Panc1 (cell line): ENCODE measurements at regions not wholly inside any gene's neighbourhood (a gene's known extent, or its start where the extent isn't known, plus 50 kb on each side); places are given as distances from the start of the nearest gene placed in this dataset.

Source experiments
- ATAC-seq: fragments of 200-7000 bp; cut with Tn5 transposase; 2 replicates; pipeline ENCODE4 v1.9.1; 2020; ENCODE audit warnings: mild to moderate bottlenecking, moderate library complexity
- BruUV-seq: library from RNA; stranded (reverse); fragments of 400-500 nt; replicated peaks from 2 replicates; lab custom pipeline; 2021; lab: Mats Ljungman, UMichigan
- CTCF ChIA-PET: fragments of 300-600 bp; sonication (Branson Sonifier 250); formaldehyde crosslinking; loops from one replicate; lab custom pipeline; 2022; ENCODE audit warnings: antibody characterized with exemption; lab: Charles Lee
- POLR2A ChIA-PET: fragments of 300-600 bp; sonication (Branson Sonifier 250); formaldehyde crosslinking; loops from one replicate; lab custom pipeline; 2022; ENCODE audit warnings: antibody characterized with exemption; lab: Charles Lee
- DNase-seq: peaks from one replicate; pipeline ENCODE4 v3.0.0-alpha.2; 2010; ENCODE audit warnings: low read depth, low spot score
- H3K27ac ChIP-seq: 2 replicates; pipeline ENCODE4 v1.5.1; 2011; ENCODE audit warnings: mild to moderate bottlenecking, low read length, inconsistent platforms
- H3K27me3 ChIP-seq: fragments of 200-500 bp; sonication (Bioruptor generic); 2 replicates; pipeline ENCODE4 v1.6.0; 2014; ENCODE audit warnings: low read length, inconsistent platforms; ENCODE audit not compliant: control insufficient read depth, insufficient read depth
- H3K36me3 ChIP-seq: fragments of 200-500 bp; sonication (Bioruptor generic); 2 replicates; pipeline ENCODE4 v1.5.1; 2014; ENCODE audit warnings: inconsistent platforms, mild to moderate bottlenecking, low read length, moderate library complexity; ENCODE audit not compliant: control insufficient read depth, insufficient read depth
- H3K4me1 ChIP-seq: 2 replicates; pipeline ENCODE4 v1.5.1; 2011; ENCODE audit warnings: inconsistent platforms, mild to moderate bottlenecking, low read length, moderate library complexity; ENCODE audit not compliant: control insufficient read depth, insufficient read depth
- H3K4me3 ChIP-seq, 2 experiments: 2 replicates each; pipeline ENCODE4 v1.5.1; 2011 to 2012; ENCODE audit warnings: low read depth in 2 of 2, low read length in 2 of 2, mild to moderate bottlenecking in 2 of 2, inconsistent platforms in 1 of 2, moderate library complexity in 1 of 2
- H3K9me3 ChIP-seq: fragments of 200-500 bp; sonication (Bioruptor generic); 2 replicates; pipeline ENCODE4 v1.5.1; 2014; ENCODE audit warnings: low read depth, mild to moderate bottlenecking, inconsistent platforms, low read length, moderate library complexity; ENCODE audit not compliant: control insufficient read depth, insufficient read depth
- CTCF ChIP-seq: fragments of 450-650 bp; IDR thresholded peaks from 2 replicates; pipeline ENCODE4 v1.5.1; 2017; ENCODE audit warnings: mild to moderate bottlenecking
- POLR2AphosphoS5 ChIP-seq: IDR thresholded peaks from 2 replicates; pipeline ENCODE4 v1.6.1; 2012; ENCODE audit warnings: mild to moderate bottlenecking, low read depth, low read length, moderate library complexity
- SIN3A ChIP-seq: IDR thresholded peaks from 2 replicates; pipeline ENCODE4 v1.6.1; 2012; ENCODE audit warnings: low read depth, mild to moderate bottlenecking, low read length, moderate library complexity, borderline replicate concordance; ENCODE audit not compliant: insufficient read depth
- TCF7L2 ChIP-seq: IDR thresholded peaks from 2 replicates; pipeline ENCODE4 v1.6.1; 2011; ENCODE audit warnings: mild to moderate bottlenecking, low read depth, low read length, inconsistent platforms
- in situ Hi-C: cut with HindIII; loops from 2 replicates; pipeline ENCODE4 v1.10.0; 2016; ENCODE audit warnings: low sequenced_read_pairs, low pct_unique_long_range_greater_than_20kb
- intact Hi-C: fragments of 100-400 bp; cut with micrococcal nuclease; formaldehyde crosslinking; loops from one replicate; pipeline ENCODE4 v1.10.0; 2022; ENCODE audit not compliant: unreplicated experiment
- TF ChIP-seq, protein P1 (sequence below), 2 experiments: IDR thresholded peaks; 2 replicates each; pipeline ENCODE4 v1.6.1; 2011 to 2012; ENCODE audit warnings: low read depth in 2 of 2, control low read depth in 1 of 2, low read length in 1 of 2, mild to moderate bottlenecking in 1 of 2, moderate library complexity in 1 of 2; ENCODE audit not compliant: insufficient read depth in 1 of 2

DNA sequence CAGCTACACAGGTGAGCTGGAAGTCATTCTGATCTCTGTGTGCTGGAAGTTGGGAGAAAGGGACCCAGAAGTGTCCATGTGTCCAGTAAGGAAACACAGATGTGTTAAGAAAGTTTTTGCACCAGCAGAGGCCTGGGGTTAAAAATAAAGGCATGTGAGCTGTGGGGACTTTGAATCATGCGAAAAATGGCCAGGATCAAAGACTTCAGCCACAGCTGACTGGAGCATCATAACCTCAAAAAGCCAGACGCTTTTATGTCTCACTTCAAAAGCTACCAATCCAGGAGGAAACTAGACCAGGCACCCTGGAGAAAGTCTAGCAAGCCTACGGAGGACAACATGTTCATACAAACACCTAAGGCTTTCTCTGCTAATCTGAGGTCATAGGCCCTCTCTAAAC lies 503.6 kb upstream of the REG3G start:
- TF ChIP-seq, protein P1, sequence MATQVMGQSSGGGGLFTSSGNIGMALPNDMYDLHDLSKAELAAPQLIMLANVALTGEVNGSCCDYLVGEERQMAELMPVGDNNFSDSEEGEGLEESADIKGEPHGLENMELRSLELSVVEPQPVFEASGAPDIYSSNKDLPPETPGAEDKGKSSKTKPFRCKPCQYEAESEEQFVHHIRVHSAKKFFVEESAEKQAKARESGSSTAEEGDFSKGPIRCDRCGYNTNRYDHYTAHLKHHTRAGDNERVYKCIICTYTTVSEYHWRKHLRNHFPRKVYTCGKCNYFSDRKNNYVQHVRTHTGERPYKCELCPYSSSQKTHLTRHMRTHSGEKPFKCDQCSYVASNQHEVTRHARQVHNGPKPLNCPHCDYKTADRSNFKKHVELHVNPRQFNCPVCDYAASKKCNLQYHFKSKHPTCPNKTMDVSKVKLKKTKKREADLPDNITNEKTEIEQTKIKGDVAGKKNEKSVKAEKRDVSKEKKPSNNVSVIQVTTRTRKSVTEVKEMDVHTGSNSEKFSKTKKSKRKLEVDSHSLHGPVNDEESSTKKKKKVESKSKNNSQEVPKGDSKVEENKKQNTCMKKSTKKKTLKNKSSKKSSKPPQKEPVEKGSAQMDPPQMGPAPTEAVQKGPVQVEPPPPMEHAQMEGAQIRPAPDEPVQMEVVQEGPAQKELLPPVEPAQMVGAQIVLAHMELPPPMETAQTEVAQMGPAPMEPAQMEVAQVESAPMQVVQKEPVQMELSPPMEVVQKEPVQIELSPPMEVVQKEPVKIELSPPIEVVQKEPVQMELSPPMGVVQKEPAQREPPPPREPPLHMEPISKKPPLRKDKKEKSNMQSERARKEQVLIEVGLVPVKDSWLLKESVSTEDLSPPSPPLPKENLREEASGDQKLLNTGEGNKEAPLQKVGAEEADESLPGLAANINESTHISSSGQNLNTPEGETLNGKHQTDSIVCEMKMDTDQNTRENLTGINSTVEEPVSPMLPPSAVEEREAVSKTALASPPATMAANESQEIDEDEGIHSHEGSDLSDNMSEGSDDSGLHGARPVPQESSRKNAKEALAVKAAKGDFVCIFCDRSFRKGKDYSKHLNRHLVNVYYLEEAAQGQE (IDR thresholded peaks at IDR 0.05; ENCODE audit: insufficient read depth in 1 of 2, low read depth in 2 of 2, low read length in 1 of 2), result no peak
- TF ChIP-seq SIN3A (no peak), TCF7L2 (no peak), POLR2AphosphoS5 (no peak), CTCF (no peak)
- DNase-seq (no peak), ATAC-seq (no peak)
- Histone ChIP-seq H3K27me3 (no peaks in the 10 kb centered on the region), H3K4me1 (no peaks in the 10 kb centered on the region), H3K27ac (no peak overlapping the region), H3K36me3 (no peaks in the 10 kb centered on the region), H3K9me3 (no peaks in the 10 kb centered on the region), H3K4me3 (no peak overlapping the region)
- POLR2A ChIA-PET, result no interaction called here
- CTCF ChIA-PET, result no interaction called here
- intact Hi-C loops (no loop called here), in situ Hi-C loops (no loop called here)
- BruUV-seq, result no TSS peak

DNA sequence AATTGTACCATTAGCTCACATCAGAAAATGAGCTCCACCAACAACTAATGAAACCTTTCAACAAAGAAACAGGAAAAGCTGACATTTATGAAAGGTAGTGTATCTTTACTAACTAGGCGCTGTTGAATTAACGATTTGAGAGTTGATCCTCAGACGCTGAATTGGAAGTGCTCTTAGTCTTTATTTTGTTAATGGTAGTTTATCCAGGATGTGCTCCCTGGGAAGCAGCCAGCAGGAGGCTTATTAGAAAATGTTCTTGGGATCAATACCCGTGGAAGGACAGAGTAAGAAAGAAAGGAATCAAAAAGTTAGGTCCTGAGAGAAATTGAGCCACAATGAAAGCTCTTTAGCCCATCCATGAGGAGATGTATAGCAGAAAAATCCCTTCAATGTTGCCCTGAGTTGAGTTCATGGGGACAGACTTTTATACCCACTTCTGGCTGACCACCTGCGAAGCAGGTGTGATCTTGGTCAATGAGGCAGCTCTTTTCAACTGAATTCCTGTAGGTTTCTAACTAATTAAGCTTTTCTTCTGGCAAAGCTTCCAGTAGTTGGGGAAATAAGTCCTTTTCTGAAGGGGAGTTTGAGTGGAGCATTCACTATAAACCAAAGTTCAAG lies 492.6 kb upstream of the REG3G start:
- no peak overlapping the region for H3K4me3 ChIP-seq
- DNase-seq, result no peak
- H3K36me3 ChIP-seq, result no peaks in the 10 kb centered on the region
- CTCF ChIA-PET, result no interaction called here
- H3K4me1 ChIP-seq, result no peaks in the 10 kb centered on the region
- in situ Hi-C loops (no loop called here), intact Hi-C loops (no loop called here)
- POLR2A ChIA-PET, result no interaction called here
- H3K27ac ChIP-seq, result no peak overlapping the region
- no TSS peak for BruUV-seq
- ATAC-seq, result no peak
- TF ChIP-seq TCF7L2 (no peak), POLR2AphosphoS5 (no peak), CTCF (no peak), SIN3A (no peak)
- TF ChIP-seq, protein P1 (IDR thresholded peaks at IDR 0.05; ENCODE audit: insufficient read depth in 1 of 2, low read depth in 2 of 2, low read length in 1 of 2), result no peak
- no peaks in the 10 kb centered on the region for H3K27me3 ChIP-seq
- H3K9me3 ChIP-seq, result no peaks in the 10 kb centered on the region
